A673 (cell line): ENCODE measurements at regions not wholly inside any gene's neighbourhood (a gene's known extent, or its start where the extent isn't known, plus 50 kb on each side); places are given as distances from the start of the nearest gene placed in this dataset.
"Not testable (repeated sequence)": the region's sequence is repeated elsewhere in the genome, so short reads cannot be mapped to it uniquely, and the experiment has no call there.

Source experiments
- BruUV-seq: library from RNA; stranded (reverse); fragments of 400-500 nt; replicated peaks from 2 replicates; lab custom pipeline; 2021; lab: Mats Ljungman, UMichigan
- CTCF ChIA-PET: fragments of 300-600 bp; sonication (Branson Sonifier 250); formaldehyde crosslinking; loops from one replicate; lab custom pipeline; 2022; ENCODE audit warnings: antibody characterized with exemption; lab: Charles Lee
- POLR2A ChIA-PET: fragments of 300-600 bp; sonication (Branson Sonifier 250); formaldehyde crosslinking; loops from one replicate; lab custom pipeline; 2022; ENCODE audit warnings: antibody characterized with exemption; ENCODE audit not compliant: low non-redundant PET; lab: Charles Lee
- DNase-seq: peaks from one replicate; pipeline ENCODE4 v3.0.0-alpha.2; 2015; ENCODE audit warnings: low spot score
- H3K27ac ChIP-seq: fragments of 200-600 bp; sonication (generic); 2 replicates; pipeline ENCODE4 v1.5.1; 2016; ENCODE audit warnings: mixed run types, low read depth, mild to moderate bottlenecking, mixed read lengths, antibody characterized with exemption, low read length; ENCODE audit not compliant: poor library complexity, severe bottlenecking
- H3K27me3 ChIP-seq: fragments of 200-600 bp; sonication (generic); replicated peaks from 2 replicates; pipeline ENCODE4 v1.6.1; 2017; ENCODE audit warnings: mixed run types, low read depth, mild to moderate bottlenecking, mixed read lengths, antibody characterized with exemption, low read length; ENCODE audit not compliant: insufficient read depth, poor library complexity
- H3K36me3 ChIP-seq: fragments of 200-600 bp; sonication (generic); 2 replicates; pipeline ENCODE4 v1.6.1; 2016; ENCODE audit warnings: mixed run types, mild to moderate bottlenecking, mixed read lengths, antibody characterized with exemption, low read length; ENCODE audit not compliant: insufficient read depth, poor library complexity, severe bottlenecking
- H3K4me1 ChIP-seq: fragments of 200-600 bp; sonication (generic); 2 replicates; pipeline ENCODE4 v1.6.1; 2017; ENCODE audit warnings: mixed run types, mild to moderate bottlenecking, mixed read lengths, antibody characterized with exemption, low read length; ENCODE audit not compliant: insufficient read depth, poor library complexity, severe bottlenecking
- H3K4me3 ChIP-seq: fragments of 200-600 bp; sonication (generic); 2 replicates; pipeline ENCODE4 v1.5.1; 2016; ENCODE audit warnings: low read depth, mixed run types, mild to moderate bottlenecking, mixed read lengths, low read length; ENCODE audit not compliant: poor library complexity, severe bottlenecking
- H3K9me3 ChIP-seq: fragments of 200-600 bp; sonication (generic); 2 replicates; pipeline ENCODE4 v1.6.1; 2016; ENCODE audit warnings: mixed run types, low read depth, mild to moderate bottlenecking, mixed read lengths, antibody characterized with exemption, low read length; ENCODE audit not compliant: poor library complexity, severe bottlenecking
- EZH2 ChIP-seq: fragments of 200-600 bp; sonication (generic); IDR thresholded peaks from 2 replicates; pipeline ENCODE4 v1.6.1; 2017; ENCODE audit warnings: borderline replicate concordance, low read depth, mild to moderate bottlenecking, mixed read lengths, antibody characterized with exemption, low read length; ENCODE audit not compliant: poor library complexity, severe bottlenecking
- intact Hi-C: fragments of 100-400 bp; cut with micrococcal nuclease; formaldehyde crosslinking; loops from one replicate; pipeline ENCODE4 v1.10.0; 2022; ENCODE audit not compliant: unreplicated experiment
- TF ChIP-seq, protein P1 (sequence below): fragments of 300-800, 200-600 bp; sonication (generic); conservative IDR thresholded peaks from 2 replicates; pipeline ENCODE4 v1.5.1; 2017; ENCODE audit warnings: low read depth, mild to moderate bottlenecking, antibody characterized with exemption, low read length, moderate library complexity, mixed read lengths

GRCh38 chr11:134973801-134974200 is 561.8 kb upstream of the B3GAT1 start:
- H3K4me1 ChIP-seq = no peaks in the 10 kb centered on the region
- DNase-seq = no peak
- H3K27ac ChIP-seq = no peak overlapping the region
- no peaks in the 10 kb centered on the region for H3K9me3 ChIP-seq
- intact Hi-C loops = no loop called here
- no peaks in the 10 kb centered on the region for H3K27me3 ChIP-seq
- ChIA-PET CTCF (no interaction called here), POLR2A (no interaction called here)
- no TSS peak for BruUV-seq
- H3K36me3 ChIP-seq = no peaks in the 10 kb centered on the region
- TF ChIP-seq, protein P1, sequence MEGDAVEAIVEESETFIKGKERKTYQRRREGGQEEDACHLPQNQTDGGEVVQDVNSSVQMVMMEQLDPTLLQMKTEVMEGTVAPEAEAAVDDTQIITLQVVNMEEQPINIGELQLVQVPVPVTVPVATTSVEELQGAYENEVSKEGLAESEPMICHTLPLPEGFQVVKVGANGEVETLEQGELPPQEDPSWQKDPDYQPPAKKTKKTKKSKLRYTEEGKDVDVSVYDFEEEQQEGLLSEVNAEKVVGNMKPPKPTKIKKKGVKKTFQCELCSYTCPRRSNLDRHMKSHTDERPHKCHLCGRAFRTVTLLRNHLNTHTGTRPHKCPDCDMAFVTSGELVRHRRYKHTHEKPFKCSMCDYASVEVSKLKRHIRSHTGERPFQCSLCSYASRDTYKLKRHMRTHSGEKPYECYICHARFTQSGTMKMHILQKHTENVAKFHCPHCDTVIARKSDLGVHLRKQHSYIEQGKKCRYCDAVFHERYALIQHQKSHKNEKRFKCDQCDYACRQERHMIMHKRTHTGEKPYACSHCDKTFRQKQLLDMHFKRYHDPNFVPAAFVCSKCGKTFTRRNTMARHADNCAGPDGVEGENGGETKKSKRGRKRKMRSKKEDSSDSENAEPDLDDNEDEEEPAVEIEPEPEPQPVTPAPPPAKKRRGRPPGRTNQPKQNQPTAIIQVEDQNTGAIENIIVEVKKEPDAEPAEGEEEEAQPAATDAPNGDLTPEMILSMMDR = no peak
- no peak for TF ChIP-seq EZH2
- H3K4me3 ChIP-seq = no peak overlapping the region

- Histone ChIP-seq H3K27ac (no peak overlapping the region), H3K4me3 (no peak overlapping the region), H3K27me3 (no peaks in the 10 kb centered on the region), H3K9me3 (no peaks in the 10 kb centered on the region), H3K36me3 (no peaks in the 10 kb centered on the region), H3K4me1 (no peaks in the 10 kb centered on the region)
- no TSS peak for BruUV-seq
- ChIA-PET CTCF (no interaction called here), POLR2A (no interaction called here)
- DNase-seq = no peak
- intact Hi-C loops = no loop called here
- TF ChIP-seq EZH2 = no peak
- TF ChIP-seq, protein P1 = no peak
These were observed 559.3 kb upstream of the B3GAT1 start for GRCh38 chr11:134971381-134971780.

DNA sequence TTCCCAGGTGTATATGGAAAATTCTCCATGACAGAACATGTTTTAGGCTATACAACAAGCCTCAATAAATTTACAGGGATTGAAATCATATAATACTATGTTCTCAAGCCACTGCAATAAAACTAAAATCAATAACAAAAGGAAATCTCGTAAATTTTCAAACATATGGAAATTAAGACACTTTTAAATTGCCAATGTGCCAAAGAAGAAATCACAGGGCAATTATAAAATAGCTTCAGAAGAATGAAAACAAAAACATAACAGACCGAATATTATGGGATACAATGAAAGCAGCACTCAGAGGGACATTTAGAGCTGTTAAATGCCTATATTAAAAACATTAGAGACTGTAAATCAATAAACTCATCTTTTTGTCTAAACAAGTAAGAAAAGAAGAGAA is 555.7 kb upstream of the B3GAT1 start:
- intact Hi-C loops = no loop called here
- no peak overlapping the region for H3K4me3 ChIP-seq
- no peak for DNase-seq
- TF ChIP-seq, protein P1 = no peak
- no peak for TF ChIP-seq EZH2
- peaks cover 2% of the 10 kb centered on the region for H3K27me3 ChIP-seq
- H3K4me1 ChIP-seq = no peaks in the 10 kb centered on the region
- no TSS peak for BruUV-seq
- ChIA-PET CTCF (no interaction called here), POLR2A (no interaction called here)
- no peaks in the 10 kb centered on the region for H3K36me3 ChIP-seq
- H3K27ac ChIP-seq = no peak overlapping the region
- no peaks in the 10 kb centered on the region for H3K9me3 ChIP-seq

GRCh38 chr11:134961386-134961785 is 549.3 kb upstream of the B3GAT1 start:
- intact Hi-C loops, H3K36me3 ChIP-seq, H3K9me3 ChIP-seq, H3K27ac ChIP-seq, CTCF ChIA-PET, H3K4me3 ChIP-seq, POLR2A ChIA-PET, BruUV-seq, DNase-seq, H3K4me1 ChIP-seq, H3K27me3 ChIP-seq: not testable (repeated sequence)
